ENCODE measurements at regions not wholly inside any gene's neighbourhood (a gene's known extent, or its start where the extent isn't known, plus 50 kb on each side); places are given as distances from the start of the nearest gene placed in this dataset.

- H3K9me3 Mint-ChIP-seq: no peaks in the 10 kb centered on the region; the same call in 1 of the 2 replicates
- H3K4me3 Mint-ChIP-seq: no peak overlapping the region
- DNase-seq (ENCODE audit: low spot score) (no peak), ATAC-seq (no peak)
- ChIA-PET POLR2A (no interaction called here), CTCF (no interaction called here)
- no peaks in the 10 kb centered on the region for H3K4me1 Mint-ChIP-seq
- H3K27me3 Mint-ChIP-seq (ENCODE audit: low read depth): no peaks in the 10 kb centered on the region
- no peak overlapping the region for H3K27ac Mint-ChIP-seq
- TF ChIP-seq TEAD1 (CRISPR knock-in tag; IDR thresholded peaks at IDR 0.05) (no peak), MYBL2 (CRISPR knock-in tag; IDR thresholded peaks at IDR 0.05) (no peak), TP53 (CRISPR knock-in tag; IDR thresholded peaks at IDR 0.05) (no peak), NFE2L1 (CRISPR knock-in tag; IDR thresholded peaks at IDR 0.05) (no peak), AR (CRISPR knock-in tag; IDR thresholded peaks at IDR 0.05) (no peak), ZNF671 (CRISPR knock-in tag; IDR thresholded peaks at IDR 0.05) (no peak), FOXP1 (CRISPR knock-in tag; IDR thresholded peaks at IDR 0.05; ENCODE audit: borderline replicate concordance) (no peak), ETV6 (CRISPR knock-in tag; IDR thresholded peaks at IDR 0.05) (no peak)
- H3K36me3 Mint-ChIP-seq: no peaks in the 10 kb centered on the region
Measured at GRCh38 chr13:88958821-88959220, 1287.7 kb downstream of the SLITRK5 start.

DNA sequence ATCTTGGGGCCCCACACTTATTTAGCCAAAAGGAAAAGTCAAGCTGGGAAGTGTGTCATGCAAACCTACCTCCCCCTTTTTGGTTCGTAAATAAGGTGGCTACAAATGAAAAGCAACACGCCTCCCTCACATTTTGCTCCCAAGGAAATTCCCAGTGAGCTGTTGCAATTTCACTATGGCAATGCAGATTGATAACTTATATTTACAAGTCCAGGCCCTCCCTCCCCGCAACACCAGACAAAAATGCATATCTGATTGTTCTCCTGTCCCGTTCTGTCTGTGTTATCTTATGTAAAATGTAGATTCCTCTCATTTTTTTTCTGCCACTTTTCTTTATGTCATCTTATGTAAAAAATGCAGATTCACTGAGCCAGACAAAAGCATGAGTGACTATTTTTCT, 1305.3 kb downstream of the SLITRK5 start:
- ChIA-PET POLR2A (no interaction called here), CTCF (no interaction called here)
- Mint-ChIP-seq H3K27me3 (ENCODE audit: low read depth) (no peaks in the 10 kb centered on the region), H3K36me3 (no peaks in the 10 kb centered on the region), H3K27ac (no peak overlapping the region), H3K9me3 (no peaks in the 10 kb centered on the region), H3K4me1 (peaks cover 5% of the 10 kb centered on the region; the same call in 1 of the 2 replicates), H3K4me3 (no peak overlapping the region)
- ATAC-seq (no peak), DNase-seq (ENCODE audit: low spot score) (no peak)
- TF ChIP-seq, protein P1, sequence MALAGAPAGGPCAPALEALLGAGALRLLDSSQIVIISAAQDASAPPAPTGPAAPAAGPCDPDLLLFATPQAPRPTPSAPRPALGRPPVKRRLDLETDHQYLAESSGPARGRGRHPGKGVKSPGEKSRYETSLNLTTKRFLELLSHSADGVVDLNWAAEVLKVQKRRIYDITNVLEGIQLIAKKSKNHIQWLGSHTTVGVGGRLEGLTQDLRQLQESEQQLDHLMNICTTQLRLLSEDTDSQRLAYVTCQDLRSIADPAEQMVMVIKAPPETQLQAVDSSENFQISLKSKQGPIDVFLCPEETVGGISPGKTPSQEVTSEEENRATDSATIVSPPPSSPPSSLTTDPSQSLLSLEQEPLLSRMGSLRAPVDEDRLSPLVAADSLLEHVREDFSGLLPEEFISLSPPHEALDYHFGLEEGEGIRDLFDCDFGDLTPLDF (CRISPR knock-in tag; IDR thresholded peaks at IDR 0.05): no peak

GRCh38 chr13:88978607-88979006, 1307.4 kb downstream of the SLITRK5 start:
- DNase-seq (ENCODE audit: low spot score) (no peak), ATAC-seq (no peak)
- CTCF ChIA-PET: no interaction called here
- Mint-ChIP-seq H3K36me3 (no peaks in the 10 kb centered on the region), H3K27ac (no peak overlapping the region), H3K9me3 (no peaks in the 10 kb centered on the region), H3K4me1 (peaks cover 5% of the 10 kb centered on the region; the same call in 1 of the 2 replicates), H3K4me3 (no peak overlapping the region), H3K27me3 (ENCODE audit: low read depth) (no peaks in the 10 kb centered on the region)
- POLR2A ChIA-PET: no interaction called here
- TF ChIP-seq ARID4B (CRISPR knock-in tag; IDR thresholded peaks at IDR 0.05; ENCODE audit: borderline replicate concordance): no peak
- no peak for TF ChIP-seq NFE2L1 (CRISPR knock-in tag; IDR thresholded peaks at IDR 0.05)
- TF ChIP-seq, protein P2, sequence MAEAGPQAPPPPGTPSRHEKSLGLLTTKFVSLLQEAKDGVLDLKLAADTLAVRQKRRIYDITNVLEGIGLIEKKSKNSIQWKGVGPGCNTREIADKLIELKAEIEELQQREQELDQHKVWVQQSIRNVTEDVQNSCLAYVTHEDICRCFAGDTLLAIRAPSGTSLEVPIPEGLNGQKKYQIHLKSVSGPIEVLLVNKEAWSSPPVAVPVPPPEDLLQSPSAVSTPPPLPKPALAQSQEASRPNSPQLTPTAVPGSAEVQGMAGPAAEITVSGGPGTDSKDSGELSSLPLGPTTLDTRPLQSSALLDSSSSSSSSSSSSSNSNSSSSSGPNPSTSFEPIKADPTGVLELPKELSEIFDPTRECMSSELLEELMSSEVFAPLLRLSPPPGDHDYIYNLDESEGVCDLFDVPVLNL (CRISPR knock-in tag; IDR thresholded peaks at IDR 0.05; ENCODE audit: borderline replicate concordance, low read depth): no peak
- no peak for TF ChIP-seq RORB (CRISPR knock-in tag; IDR thresholded peaks at IDR 0.05)
- no peak for TF ChIP-seq ZNF512 (CRISPR knock-in tag; IDR thresholded peaks at IDR 0.05; ENCODE audit: borderline replicate concordance)
